Prostate gland (tissue), 2 donors: ENCODE measurements at regions not wholly inside any gene's neighbourhood (a gene's known extent, or its start where the extent isn't known, plus 50 kb on each side); places are given as distances from the start of the nearest gene placed in this dataset.
"Not testable (repeated sequence)": the region's sequence is repeated elsewhere in the genome, so short reads cannot be mapped to it uniquely, and the experiment has no call there.

ENCODE experiments used
- CTCF ChIP-seq, 4 experiments: fragments of 200-600 bp in 2 of 4; fragments of 450-650 bp in 2 of 4; sonication (generic) in 2 of 4; IDR thresholded peaks; 1 replicate in 3 of 4; 2 replicates in 1 of 4; pipeline ENCODE4 v1.5.1; 2016 to 2019; ENCODE audit warnings: antibody characterized with exemption in 4 of 4, mild to moderate bottlenecking in 2 of 4, moderate library complexity in 2 of 4
- POLR2A ChIP-seq: fragments of 450-650 bp; IDR thresholded peaks from one replicate; pipeline ENCODE4 v1.6.1; 2016; ENCODE audit warnings: antibody characterized with exemption, mild to moderate bottlenecking
- POLR2AphosphoS5 ChIP-seq: sonication (generic); formaldehyde crosslinking; IDR thresholded peaks from one replicate; pipeline ENCODE4 v1.6.1; 2017; ENCODE audit warnings: antibody characterized with exemption

GRCh38 chr13:43968251-43968942 lies 88.7 kb downstream of the LACC1 start:
- TF ChIP-seq POLR2A; CTCF (IDR thresholded peaks at IDR 0.05); POLR2AphosphoS5: not testable (repeated sequence)
